HG03442 (cell line): ENCODE measurements at regions not wholly inside any gene's neighbourhood (a gene's known extent, or its start where the extent isn't known, plus 50 kb on each side); places are given as distances from the start of the nearest gene placed in this dataset.
A peak's percentile ranks its signal among the peaks of the same experiment; 100 is the strongest.

Experiments used
- ATAC-seq: cut with Tn5 transposase; IDR thresholded peaks from one replicate; pipeline ENCODE4 v1.9.1; 2021; ENCODE audit warnings: mild to moderate bottlenecking, moderate library complexity; ENCODE audit not compliant: unreplicated experiment

DNA sequence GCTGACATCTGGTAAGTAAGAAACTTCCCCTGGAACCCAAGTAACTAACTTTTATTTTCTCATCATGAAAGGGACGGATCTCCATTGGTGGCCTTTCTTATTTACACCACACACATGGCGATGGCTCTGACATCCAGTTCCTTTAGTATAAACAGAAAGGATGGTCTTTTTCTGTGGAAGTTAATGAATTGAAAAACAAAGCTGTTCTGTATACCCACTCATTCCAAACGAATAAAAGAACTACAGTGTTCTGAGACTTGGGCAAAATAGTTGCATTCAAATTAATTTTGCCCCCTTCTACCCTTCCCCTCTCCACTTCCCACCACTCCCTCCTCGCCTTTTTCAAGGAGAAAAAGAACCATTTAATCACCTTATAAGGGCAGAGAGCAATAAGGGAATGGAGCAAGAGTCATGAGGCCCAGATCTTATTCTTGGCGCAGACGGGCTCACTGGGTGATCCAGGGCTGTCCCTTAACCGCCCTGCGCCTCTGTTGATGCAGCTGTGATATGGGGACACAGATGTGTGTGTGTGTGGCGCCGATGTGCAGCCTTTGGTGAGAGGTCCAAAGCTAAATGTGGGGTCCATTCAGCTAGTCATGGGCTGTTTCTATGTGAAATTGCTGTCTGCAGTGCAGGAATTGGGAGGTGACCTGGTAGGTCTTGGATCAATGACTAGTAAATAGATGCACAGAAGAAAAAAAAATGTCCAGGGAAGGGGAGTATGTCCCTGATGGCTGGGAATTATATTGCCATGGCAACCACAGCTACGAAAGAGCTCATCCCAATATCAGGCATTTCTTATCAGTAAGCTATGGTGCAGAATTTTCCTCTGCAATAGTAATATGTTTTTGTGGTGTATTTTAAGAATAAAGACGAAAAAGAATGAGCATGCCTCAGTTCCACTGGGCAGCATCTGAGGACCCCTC, 141.5 kb upstream of the ERCC6L2 start:
- no peak for ATAC-seq

GRCh38 chr9:95732802-95733688, 142.4 kb upstream of the ERCC6L2 start:
- ATAC-seq, result no peak

DNA sequence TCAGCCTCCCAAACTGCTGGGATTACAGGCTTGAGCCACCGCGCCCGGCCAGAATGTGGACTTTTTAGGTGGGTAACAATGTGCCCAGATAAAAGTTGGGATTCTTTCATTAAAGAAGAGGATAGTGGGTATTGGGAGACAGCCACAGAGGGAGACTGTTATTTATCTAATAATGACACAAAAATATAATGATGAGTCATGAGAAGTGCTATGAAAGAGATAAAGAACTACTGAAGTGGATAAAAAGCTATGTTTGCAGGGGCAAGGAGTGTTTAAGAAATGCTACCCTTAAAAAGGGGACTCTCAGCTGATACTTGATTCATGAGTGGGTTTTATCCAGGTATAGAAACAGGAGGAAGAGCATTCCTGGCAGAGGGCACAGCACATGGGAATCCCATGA, 143.6 kb upstream of the ERCC6L2 start:
- no peak for ATAC-seq

- ATAC-seq, result no peak
Measured at GRCh38 chr9:95729669-95730368, 145.7 kb upstream of the ERCC6L2 start.

GRCh38 chr9:95729046-95729445, 146.4 kb upstream of the ERCC6L2 start:
- ATAC-seq, result no peak

- ATAC-seq, result no peak
Measured at GRCh38 chr9:95727947-95728520, 147.5 kb upstream of the ERCC6L2 start.

GRCh38 chr9:95726756-95727155, 148.7 kb upstream of the ERCC6L2 start:
- no peak for ATAC-seq

- ATAC-seq, result no peak
Measured at GRCh38 chr9:95725045-95725444, 150.4 kb upstream of the ERCC6L2 start.

GRCh38 chr9:95724253-95724991, 151.1 kb upstream of the ERCC6L2 start:
- peak; percentile 92 for ATAC-seq

- no peak for ATAC-seq
Measured at GRCh38 chr9:95722141-95722540, 153.3 kb upstream of the ERCC6L2 start.

DNA sequence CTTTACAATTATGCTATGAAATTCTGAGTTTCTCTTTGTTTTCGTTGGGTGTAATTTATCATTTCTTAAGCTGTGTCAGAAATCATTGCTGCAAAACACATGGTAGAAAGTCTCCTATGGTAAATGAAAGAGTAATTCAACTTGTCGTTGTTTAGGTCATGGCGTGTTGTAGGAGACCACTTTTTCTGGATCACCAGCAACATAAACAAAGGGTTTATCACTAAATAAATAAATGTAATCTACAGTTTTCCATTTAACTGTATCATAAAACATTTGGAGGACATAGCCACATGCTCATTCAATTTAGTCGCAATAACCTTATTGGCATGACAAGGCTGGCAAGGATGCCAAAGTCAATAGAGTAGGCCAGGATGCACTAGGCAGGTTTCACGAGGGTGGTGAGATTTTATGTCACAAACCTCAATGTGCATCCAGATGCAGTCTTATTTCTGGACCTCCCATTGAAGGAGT, 154.4 kb upstream of the ERCC6L2 start:
- no peak for ATAC-seq

GRCh38 chr9:95720496-95720895, 155.0 kb upstream of the ERCC6L2 start:
- no peak for ATAC-seq

DNA sequence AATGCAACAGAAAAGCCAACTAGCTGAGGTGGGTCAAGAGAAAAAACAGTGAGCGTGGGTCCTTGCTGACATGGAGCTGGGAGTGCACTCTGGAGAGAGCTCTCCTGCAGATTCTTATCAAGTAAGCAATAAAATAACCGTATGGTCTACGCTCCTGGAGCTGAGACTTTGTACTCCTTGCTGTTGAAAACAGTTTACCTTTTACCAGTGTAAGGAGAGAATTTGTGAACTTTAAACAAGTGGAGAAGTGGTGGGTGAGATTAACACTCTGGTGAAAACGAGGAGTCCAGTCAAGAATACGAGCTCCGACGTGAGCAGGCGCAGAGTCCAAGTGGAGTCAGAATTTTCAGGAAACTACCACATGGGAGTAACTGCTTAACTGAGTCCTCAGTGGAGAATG, 156.1 kb upstream of the ERCC6L2 start:
- ATAC-seq, result no peak

- no peak for ATAC-seq
Measured at GRCh38 chr9:95718263-95718662, 157.2 kb upstream of the ERCC6L2 start.

- ATAC-seq, result no peak
Measured at GRCh38 chr9:95715868-95716435, 159.5 kb upstream of the ERCC6L2 start.

DNA sequence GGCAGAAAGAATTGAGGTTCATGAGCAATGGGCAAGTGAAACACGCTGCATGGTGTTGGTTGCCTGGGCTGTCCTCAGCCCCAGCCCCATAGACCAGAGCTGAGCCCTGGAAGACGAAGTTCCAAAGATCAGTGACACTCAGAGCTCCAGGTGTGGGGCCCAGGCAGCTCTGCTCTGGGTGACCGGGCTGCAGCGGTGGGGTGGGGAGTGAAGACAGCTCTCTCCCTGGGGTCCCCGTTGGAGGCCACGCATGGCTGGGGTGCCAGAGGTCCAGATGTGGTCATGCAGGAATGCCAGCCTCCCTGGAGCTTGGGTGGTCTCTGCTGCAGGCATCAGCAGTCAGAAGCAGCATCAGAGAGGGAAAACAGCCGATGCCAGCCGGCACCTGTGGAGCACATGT, 165.0 kb upstream of the ERCC6L2 start:
- ATAC-seq, result no peak

GRCh38 chr9:95696701-95697100, 178.8 kb upstream of the ERCC6L2 start:
- no peak for ATAC-seq

- no peak for ATAC-seq
Measured at GRCh38 chr9:95691435-95691834, 174.7 kb upstream of the PTCH1 start.

DNA sequence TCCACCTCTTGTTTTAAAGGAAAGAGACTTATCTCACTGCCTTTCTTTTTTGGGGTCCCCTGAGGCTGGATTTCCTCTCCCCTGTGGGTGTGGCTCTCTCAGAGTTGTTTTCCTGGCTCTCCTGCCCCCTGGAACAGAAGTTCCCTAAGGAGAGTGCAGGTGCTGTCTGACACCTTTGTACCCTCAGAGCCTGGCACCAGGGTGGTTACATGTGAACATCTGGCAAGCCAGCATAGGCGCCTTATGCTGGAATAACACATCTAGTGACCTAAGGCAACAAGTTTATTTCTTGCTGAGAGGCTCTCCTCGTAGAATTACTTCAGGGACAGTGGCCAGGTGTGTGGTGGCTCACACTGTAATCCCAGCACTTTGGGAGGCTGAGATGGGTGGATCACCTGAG, 172.9 kb upstream of the PTCH1 start:
- ATAC-seq, result no peak

- ATAC-seq, result no peak
Measured at GRCh38 chr9:95684516-95684915, 167.7 kb upstream of the PTCH1 start.
